ENCODE measurements at regions not wholly inside any gene's neighbourhood (a gene's known extent, or its start where the extent isn't known, plus 50 kb on each side); places are given as distances from the start of the nearest gene placed in this dataset.

- Mint-ChIP-seq H3K9me3 (peaks cover 0 to 11% (median 4%) of the 10 kb centered on the region in 7 donors), H3K36me3 (no peaks in the 10 kb centered on the region), H3K4me3 (no peak overlapping the region), H3K27me3 (ENCODE audit: low read depth in 3 of 3) (peaks cover 0 to 6% (median 2%) of the 10 kb centered on the region in 3 donors), H3K27ac (no peak overlapping the region), H3K4me1 (no peaks in the 10 kb centered on the region)
- Histone ChIP-seq H4K20me1 (ENCODE audit: insufficient read depth, low read length) (no peaks in the 10 kb centered on the region), H3K27me3 (ENCODE audit: control insufficient read depth in 2 of 2, insufficient read depth in 2 of 2, low read length in 2 of 2) (no peaks in the 10 kb centered on the region), H3K27ac (ENCODE audit: low read depth in 1 of 2, low read length in 2 of 2) (no peak overlapping the region), H3K4me3 (replicated peaks in 1 of 3; ENCODE audit: low read depth in 2 of 3, low read length in 3 of 3) (no peak overlapping the region), H3K9me3 (replicated peaks in 1 of 2; ENCODE audit: control insufficient read depth in 1 of 2, insufficient read depth in 1 of 2, low read length in 2 of 2) (no peaks in the 10 kb centered on the region), H2AFZ (ENCODE audit: insufficient read depth, low read depth, low read length, poor library complexity, severe bottlenecking) (no peak overlapping the region), H3K9ac (ENCODE audit: insufficient read depth, low read length, poor library complexity, severe bottlenecking) (no peak overlapping the region), H3K4me1 (ENCODE audit: control insufficient read depth in 1 of 2, insufficient read depth in 2 of 2, low read length in 2 of 2) (no peaks in the 10 kb centered on the region), H3K79me2 (ENCODE audit: insufficient read depth, low read length) (no peaks in the 10 kb centered on the region), H3K36me3 (replicated peaks in 1 of 2; ENCODE audit: control insufficient read depth in 1 of 2, insufficient read depth in 2 of 2, low read length in 2 of 2) (no peaks in the 10 kb centered on the region), H3K4me2 (replicated peaks; ENCODE audit: extremely low read depth, low read length, poor library complexity, severe bottlenecking) (no peak overlapping the region)
- intact Hi-C loops (cut with micrococcal nuclease): no loop called here
- no CpG with 5 or more reads among the region's 2 CpGs for WGBS (ENCODE audit: insufficient coverage)
- TF ChIP-seq CTCF (IDR thresholded peaks at IDR 0.05): no peak
- DNase-seq: no peak
Observed at GRCh38 chr1:213602796-213603486, 384.8 kb upstream of the PROX1 start.

GRCh38 chr1:213604477-213604876 is 383.3 kb upstream of the PROX1 start:
- H3K4me3 ChIP-seq (replicated peaks in 1 of 3; ENCODE audit: low read depth in 2 of 3, low read length in 3 of 3): no peak overlapping the region
- DNase-seq: no peak
- Mint-ChIP-seq H3K4me3 (no peak overlapping the region), H3K27me3 (ENCODE audit: low read depth in 3 of 3) (peaks cover 0 to 8% (median 2%) of the 10 kb centered on the region in 3 donors), H3K4me1 (no peaks in the 10 kb centered on the region), H3K36me3 (no peaks in the 10 kb centered on the region), H3K27ac (no peak overlapping the region), H3K9me3 (peaks cover 0 to 14% (median 4%) of the 10 kb centered on the region in 7 donors)
- H3K27me3 ChIP-seq (ENCODE audit: control insufficient read depth in 2 of 2, insufficient read depth in 2 of 2, low read length in 2 of 2): no peaks in the 10 kb centered on the region
- intact Hi-C loops (cut with micrococcal nuclease): no loop called here
- no peak overlapping the region for H3K9ac ChIP-seq (ENCODE audit: insufficient read depth, low read length, poor library complexity, severe bottlenecking)
- no peak overlapping the region for H3K4me2 ChIP-seq (replicated peaks; ENCODE audit: extremely low read depth, low read length, poor library complexity, severe bottlenecking)
- H3K27ac ChIP-seq (ENCODE audit: low read depth in 1 of 2, low read length in 2 of 2): no peak overlapping the region
- no peak for TF ChIP-seq CTCF (IDR thresholded peaks at IDR 0.05)
- no peaks in the 10 kb centered on the region for H3K9me3 ChIP-seq (replicated peaks in 1 of 2; ENCODE audit: control insufficient read depth in 1 of 2, insufficient read depth in 1 of 2, low read length in 2 of 2)
- no peaks in the 10 kb centered on the region for H4K20me1 ChIP-seq (ENCODE audit: insufficient read depth, low read length)
- H3K36me3 ChIP-seq (replicated peaks in 1 of 2; ENCODE audit: control insufficient read depth in 1 of 2, insufficient read depth in 2 of 2, low read length in 2 of 2): no peaks in the 10 kb centered on the region
- H2AFZ ChIP-seq (ENCODE audit: insufficient read depth, low read depth, low read length, poor library complexity, severe bottlenecking): no peak overlapping the region
- no peaks in the 10 kb centered on the region for H3K4me1 ChIP-seq (ENCODE audit: control insufficient read depth in 1 of 2, insufficient read depth in 2 of 2, low read length in 2 of 2)
- no peaks in the 10 kb centered on the region for H3K79me2 ChIP-seq (ENCODE audit: insufficient read depth, low read length)
- WGBS (ENCODE audit: insufficient coverage): 78% methylated on average over 4 of the region's 4 CpGs
